ENCODE measurements at regions not wholly inside any gene's neighbourhood (a gene's known extent, or its start where the extent isn't known, plus 50 kb on each side); places are given as distances from the start of the nearest gene placed in this dataset.

GRCh38 chr1:147837964-147838292, 64.7 kb upstream of the GJA8 start:
- DNase-seq (no peak), ATAC-seq (ENCODE audit: low read depth in 2 of 2) (no peak)
- Mint-ChIP-seq H3K4me3 (no peak overlapping the region), H3K36me3 (no peaks in the 10 kb centered on the region), H3K27ac (no peak overlapping the region), H3K27me3 (peaks cover 24% of the 10 kb centered on the region), H3K4me1 (peaks cover 0 to 6% (median 0%) of the 10 kb centered on the region in 4 donors), H3K9me3 (no peaks in the 10 kb centered on the region)
- Histone ChIP-seq H3K4me3 (ENCODE audit: low read depth, low read length) (no peak overlapping the region), H3K9me3 (ENCODE audit: control insufficient read depth in 2 of 2, low read length in 2 of 2) (no peaks in the 10 kb centered on the region), H3K27me3 (ENCODE audit: control insufficient read depth, insufficient read depth, low read length) (peaks cover 2% of the 10 kb centered on the region), H3K36me3 (ENCODE audit: control insufficient read depth, insufficient read depth, low read length) (no peaks in the 10 kb centered on the region), H3K4me1 (ENCODE audit: control insufficient read depth, insufficient read depth, low read length, poor library complexity, severe bottlenecking) (no peaks in the 10 kb centered on the region), H3K27ac (ENCODE audit: insufficient read depth, low read length, poor library complexity, severe bottlenecking) (no peak overlapping the region)

- H3K27ac Mint-ChIP-seq: no peak overlapping the region
- H3K36me3 Mint-ChIP-seq: no peaks in the 10 kb centered on the region
- H3K27me3 ChIP-seq (ENCODE audit: control insufficient read depth, insufficient read depth, low read length): peaks cover 2% of the 10 kb centered on the region
- peak in 1 of 3 donors; percentile 12 for DNase-seq
- no peak for ATAC-seq (ENCODE audit: low read depth in 2 of 2)
- no peaks in the 10 kb centered on the region for H3K4me1 ChIP-seq (ENCODE audit: control insufficient read depth, insufficient read depth, low read length, poor library complexity, severe bottlenecking)
- no peaks in the 10 kb centered on the region for H3K4me1 Mint-ChIP-seq
- H3K9me3 Mint-ChIP-seq: no peaks in the 10 kb centered on the region
- peaks cover 21% of the 10 kb centered on the region for H3K27me3 Mint-ChIP-seq
- H3K9me3 ChIP-seq (ENCODE audit: control insufficient read depth in 2 of 2, low read length in 2 of 2): no peaks in the 10 kb centered on the region
- no peak overlapping the region for H3K4me3 Mint-ChIP-seq
- H3K36me3 ChIP-seq (ENCODE audit: control insufficient read depth, insufficient read depth, low read length): no peaks in the 10 kb centered on the region
- no peak overlapping the region for H3K27ac ChIP-seq (ENCODE audit: insufficient read depth, low read length, poor library complexity, severe bottlenecking)
- H3K4me3 ChIP-seq (ENCODE audit: low read depth, low read length): no peak overlapping the region
Observed at GRCh38 chr1:147840909-147841308, 61.7 kb upstream of the GJA8 start.

- no peaks in the 10 kb centered on the region for H3K36me3 Mint-ChIP-seq
- no peaks in the 10 kb centered on the region for H3K9me3 Mint-ChIP-seq
- Histone ChIP-seq H3K27me3 (ENCODE audit: control insufficient read depth, insufficient read depth, low read length) (no peaks in the 10 kb centered on the region), H3K27ac (ENCODE audit: insufficient read depth, low read length, poor library complexity, severe bottlenecking) (no peak overlapping the region), H3K36me3 (ENCODE audit: control insufficient read depth, insufficient read depth, low read length) (no peaks in the 10 kb centered on the region), H3K4me1 (ENCODE audit: control insufficient read depth, insufficient read depth, low read length, poor library complexity, severe bottlenecking) (no peaks in the 10 kb centered on the region), H3K4me3 (ENCODE audit: low read depth, low read length) (no peak overlapping the region), H3K9me3 (ENCODE audit: control insufficient read depth in 2 of 2, low read length in 2 of 2) (no peaks in the 10 kb centered on the region)
- H3K4me3 Mint-ChIP-seq: no peak overlapping the region
- no peak for ATAC-seq (ENCODE audit: low read depth in 2 of 2)
- DNase-seq: no peak
- H3K4me1 Mint-ChIP-seq: no peaks in the 10 kb centered on the region
- peaks cover 14% of the 10 kb centered on the region for H3K27me3 Mint-ChIP-seq
- no peak overlapping the region for H3K27ac Mint-ChIP-seq
Observed at GRCh38 chr1:147842578-147842977, 60.0 kb upstream of the GJA8 start.

- DNase-seq (no peak), ATAC-seq (ENCODE audit: low read depth in 2 of 2) (no peak)
- Histone ChIP-seq H3K4me3 (ENCODE audit: low read depth, low read length) (no peak overlapping the region), H3K27me3 (ENCODE audit: control insufficient read depth, insufficient read depth, low read length) (peaks cover 1% of the 10 kb centered on the region), H3K27ac (ENCODE audit: insufficient read depth, low read length, poor library complexity, severe bottlenecking) (no peak overlapping the region), H3K4me1 (ENCODE audit: control insufficient read depth, insufficient read depth, low read length, poor library complexity, severe bottlenecking) (no peaks in the 10 kb centered on the region), H3K36me3 (ENCODE audit: control insufficient read depth, insufficient read depth, low read length) (no peaks in the 10 kb centered on the region), H3K9me3 (ENCODE audit: control insufficient read depth in 2 of 2, low read length in 2 of 2) (no peaks in the 10 kb centered on the region)
- Mint-ChIP-seq H3K9me3 (no peaks in the 10 kb centered on the region), H3K4me1 (no peaks in the 10 kb centered on the region), H3K4me3 (no peak overlapping the region), H3K27me3 (peaks cover 23% of the 10 kb centered on the region), H3K36me3 (no peaks in the 10 kb centered on the region), H3K27ac (no peak overlapping the region)
Observed at GRCh38 chr1:147843486-147843885, 59.1 kb upstream of the GJA8 start.

GRCh38 chr1:147847831-147848230, 54.8 kb upstream of the GJA8 start:
- no peak overlapping the region for H3K27ac ChIP-seq (ENCODE audit: insufficient read depth, low read length, poor library complexity, severe bottlenecking)
- Mint-ChIP-seq H3K27ac (no peak overlapping the region), H3K9me3 (no peaks in the 10 kb centered on the region), H3K36me3 (no peaks in the 10 kb centered on the region), H3K27me3 (peaks cover 26% of the 10 kb centered on the region), H3K4me1 (no peaks in the 10 kb centered on the region), H3K4me3 (no peak overlapping the region)
- H3K36me3 ChIP-seq (ENCODE audit: control insufficient read depth, insufficient read depth, low read length): no peaks in the 10 kb centered on the region
- peaks cover 5% of the 10 kb centered on the region for H3K27me3 ChIP-seq (ENCODE audit: control insufficient read depth, insufficient read depth, low read length)
- no peak overlapping the region for H3K4me3 ChIP-seq (ENCODE audit: low read depth, low read length)
- no peaks in the 10 kb centered on the region for H3K4me1 ChIP-seq (ENCODE audit: control insufficient read depth, insufficient read depth, low read length, poor library complexity, severe bottlenecking)
- ATAC-seq (ENCODE audit: low read depth in 2 of 2) (no peak), DNase-seq (no peak)
- no peaks in the 10 kb centered on the region for H3K9me3 ChIP-seq (ENCODE audit: control insufficient read depth in 2 of 2, low read length in 2 of 2)

GRCh38 chr1:147849098-147849895, 53.3 kb upstream of the GJA8 start:
- Histone ChIP-seq H3K9me3 (ENCODE audit: control insufficient read depth in 2 of 2, low read length in 2 of 2) (no peaks in the 10 kb centered on the region), H3K4me1 (ENCODE audit: control insufficient read depth, insufficient read depth, low read length, poor library complexity, severe bottlenecking) (no peaks in the 10 kb centered on the region), H3K4me3 (ENCODE audit: low read depth, low read length) (no peak overlapping the region), H3K36me3 (ENCODE audit: control insufficient read depth, insufficient read depth, low read length) (no peaks in the 10 kb centered on the region), H3K27ac (ENCODE audit: insufficient read depth, low read length, poor library complexity, severe bottlenecking) (no peak overlapping the region), H3K27me3 (ENCODE audit: control insufficient read depth, insufficient read depth, low read length) (peaks cover 5% of the 10 kb centered on the region)
- H3K27me3 Mint-ChIP-seq: peaks cover 24% of the 10 kb centered on the region
- H3K36me3 Mint-ChIP-seq: no peaks in the 10 kb centered on the region
- no peak overlapping the region for H3K27ac Mint-ChIP-seq
- no peaks in the 10 kb centered on the region for H3K4me1 Mint-ChIP-seq
- H3K9me3 Mint-ChIP-seq: no peaks in the 10 kb centered on the region
- ATAC-seq (ENCODE audit: low read depth in 2 of 2) (no peak), DNase-seq (no peak)
- no peak overlapping the region for H3K4me3 Mint-ChIP-seq

GRCh38 chr1:147850737-147851136, 51.9 kb upstream of the GJA8 start:
- no peak for ATAC-seq (ENCODE audit: low read depth in 2 of 2)

GRCh38 chr1:147851149-147851548, 51.4 kb upstream of the GJA8 start:
- Mint-ChIP-seq H3K27ac (no peak overlapping the region), H3K9me3 (peaks cover 0 to 3% (median 2%) of the 10 kb centered on the region in 7 donors), H3K4me1 (no peaks in the 10 kb centered on the region), H3K4me3 (no peak overlapping the region), H3K36me3 (no peaks in the 10 kb centered on the region), H3K27me3 (peaks cover 27% of the 10 kb centered on the region)
- ATAC-seq (ENCODE audit: low read depth in 2 of 2) (no peak), DNase-seq (peak in 1 of 3 donors; percentile 49)
- no peak overlapping the region for H3K4me3 ChIP-seq (ENCODE audit: low read depth, low read length)
- no peaks in the 10 kb centered on the region for H3K4me1 ChIP-seq (ENCODE audit: control insufficient read depth, insufficient read depth, low read length, poor library complexity, severe bottlenecking)
- no peaks in the 10 kb centered on the region for H3K36me3 ChIP-seq (ENCODE audit: control insufficient read depth, insufficient read depth, low read length)
- peaks cover 5% of the 10 kb centered on the region for H3K27me3 ChIP-seq (ENCODE audit: control insufficient read depth, insufficient read depth, low read length)
- no peak overlapping the region for H3K27ac ChIP-seq (ENCODE audit: insufficient read depth, low read length, poor library complexity, severe bottlenecking)
- no peaks in the 10 kb centered on the region for H3K9me3 ChIP-seq (ENCODE audit: control insufficient read depth in 2 of 2, low read length in 2 of 2)

More at GRCh38 chr1:147850737-147851136, 51.9 kb upstream of the GJA8 start:
- Histone ChIP-seq H3K9me3 (ENCODE audit: control insufficient read depth in 2 of 2, low read length in 2 of 2) (no peaks in the 10 kb centered on the region), H3K36me3 (ENCODE audit: control insufficient read depth, insufficient read depth, low read length) (no peaks in the 10 kb centered on the region), H3K4me1 (ENCODE audit: control insufficient read depth, insufficient read depth, low read length, poor library complexity, severe bottlenecking) (no peaks in the 10 kb centered on the region), H3K27me3 (ENCODE audit: control insufficient read depth, insufficient read depth, low read length) (peaks cover 5% of the 10 kb centered on the region), H3K4me3 (ENCODE audit: low read depth, low read length) (no peak overlapping the region), H3K27ac (ENCODE audit: insufficient read depth, low read length, poor library complexity, severe bottlenecking) (no peak overlapping the region)
- H3K9me3 Mint-ChIP-seq: no peaks in the 10 kb centered on the region
- no peak for DNase-seq
- no peaks in the 10 kb centered on the region for H3K36me3 Mint-ChIP-seq
- H3K4me3 Mint-ChIP-seq: no peak overlapping the region
- H3K27me3 Mint-ChIP-seq: peaks cover 24% of the 10 kb centered on the region
- no peaks in the 10 kb centered on the region for H3K4me1 Mint-ChIP-seq
- H3K27ac Mint-ChIP-seq: no peak overlapping the region

All from CD4-positive, CD25-positive, alpha-beta regulatory T cell (primary cell).